HG03460 (cell line): ENCODE measurements at regions not wholly inside any gene's neighbourhood (a gene's known extent, or its start where the extent isn't known, plus 50 kb on each side); places are given as distances from the start of the nearest gene placed in this dataset.

ENCODE experiments used
- ATAC-seq: cut with Tn5 transposase; IDR thresholded peaks from one replicate; pipeline ENCODE4 v1.9.1; 2021; ENCODE audit not compliant: unreplicated experiment

GRCh38 chr1:168917309-168917708 lies 188.3 kb upstream of the DPT start:
- ATAC-seq, result no peak

- ATAC-seq, result no peak
These were observed 188.7 kb upstream of the ATP1B1 start for GRCh38 chr1:168917796-168918195.

- ATAC-seq, result no peak
These were observed 187.4 kb upstream of the ATP1B1 start for GRCh38 chr1:168918860-168919741.

- ATAC-seq, result no peak
These were observed 185.9 kb upstream of the ATP1B1 start for GRCh38 chr1:168920456-168921094.

- no peak for ATAC-seq
These were observed 184.9 kb upstream of the ATP1B1 start for GRCh38 chr1:168921629-168922028.

- no peak for ATAC-seq
These were observed 182.9 kb upstream of the ATP1B1 start for GRCh38 chr1:168923521-168924136.

GRCh38 chr1:168924976-168925375 lies 181.5 kb upstream of the ATP1B1 start:
- no peak for ATAC-seq

GRCh38 chr1:168926236-168926635 lies 180.3 kb upstream of the ATP1B1 start:
- no peak for ATAC-seq

GRCh38 chr1:168932539-168932938 lies 174.0 kb upstream of the ATP1B1 start:
- ATAC-seq, result no peak

- ATAC-seq, result no peak
These were observed 173.2 kb upstream of the ATP1B1 start for GRCh38 chr1:168933141-168933805.

GRCh38 chr1:168939110-168939946 lies 167.2 kb upstream of the ATP1B1 start:
- ATAC-seq, result no peak

- no peak for ATAC-seq
These were observed 166.6 kb upstream of the ATP1B1 start for GRCh38 chr1:168939947-168940223.

- ATAC-seq, result no peak
These were observed 164.8 kb upstream of the ATP1B1 start for GRCh38 chr1:168941640-168942039.

- ATAC-seq, result no peak
These were observed 164.3 kb upstream of the ATP1B1 start for GRCh38 chr1:168942165-168942564.

GRCh38 chr1:168945870-168946269 lies 160.6 kb upstream of the ATP1B1 start:
- no peak for ATAC-seq

- ATAC-seq, result no peak
These were observed 159.4 kb upstream of the ATP1B1 start for GRCh38 chr1:168947041-168947440.

GRCh38 chr1:168949672-168950071 lies 156.8 kb upstream of the ATP1B1 start:
- ATAC-seq, result no peak

GRCh38 chr1:168957818-168958217 lies 148.7 kb upstream of the ATP1B1 start:
- no peak for ATAC-seq

GRCh38 chr1:168958562-168959289 lies 147.8 kb upstream of the ATP1B1 start:
- ATAC-seq, result no peak

- ATAC-seq, result no peak
These were observed 147.1 kb upstream of the ATP1B1 start for GRCh38 chr1:168959382-168959781.
